ENCODE measurements at regions not wholly inside any gene's neighbourhood (a gene's known extent, or its start where the extent isn't known, plus 50 kb on each side); places are given as distances from the start of the nearest gene placed in this dataset.

GRCh38 chr2:6771634-6772611, 93.8 kb downstream of the CMPK2 start:
- peak in 1 of 51 donors; percentile 7 for DNase-seq

- DNase-seq: peak in 46 of 51 donors; percentile 7 to 80 (median 44)
Observed at GRCh38 chr2:6773007-6773693, 92.6 kb downstream of the CMPK2 start.

GRCh38 chr2:6773694-6774044, 92.0 kb downstream of the CMPK2 start:
- no peak for DNase-seq

- DNase-seq: no peak
Observed at GRCh38 chr2:6776125-6776524, 89.6 kb downstream of the CMPK2 start.

- DNase-seq: no peak
Observed at GRCh38 chr2:6777626-6778025, 88.1 kb downstream of the CMPK2 start.

- peak in 18 of 51 donors; percentile 2 to 33 (median 10) for DNase-seq
Observed at GRCh38 chr2:6780765-6781274, 84.9 kb downstream of the CMPK2 start.

- no peak for DNase-seq
Observed at GRCh38 chr2:6782517-6783237, 83.0 kb downstream of the CMPK2 start.

- no peak for DNase-seq
Observed at GRCh38 chr2:6783238-6783614, 82.5 kb downstream of the CMPK2 start.

- DNase-seq: no peak
Observed at GRCh38 chr2:6784291-6784690, 81.4 kb downstream of the CMPK2 start.

GRCh38 chr2:6785493-6785892, 80.2 kb downstream of the CMPK2 start:
- no peak for DNase-seq

GRCh38 chr2:6787376-6787775, 78.3 kb downstream of the CMPK2 start:
- DNase-seq: no peak

- no peak for DNase-seq
Observed at GRCh38 chr2:6788614-6789013, 77.1 kb downstream of the CMPK2 start.

- DNase-seq: no peak
Observed at GRCh38 chr2:6789559-6790138, 76.1 kb downstream of the CMPK2 start.

GRCh38 chr2:6791682-6792081, 74.0 kb downstream of the CMPK2 start:
- DNase-seq: no peak

- no peak for DNase-seq
Observed at GRCh38 chr2:6792883-6793282, 72.8 kb downstream of the CMPK2 start.

- no peak for DNase-seq
Observed at GRCh38 chr2:6793371-6793770, 72.3 kb downstream of the CMPK2 start.

- DNase-seq: no peak
Observed at GRCh38 chr2:6793913-6794312, 71.8 kb downstream of the CMPK2 start.

GRCh38 chr2:6794448-6794847, 71.3 kb downstream of the CMPK2 start:
- DNase-seq: no peak

Measured in hypothalamus (tissue), 51 donors.